Activated CD4-positive, alpha-beta T cell treated with anti-CD3 and anti-CD28 coated beads for 48 hours (primary cell): ENCODE measurements at regions not wholly inside any gene's neighbourhood (a gene's known extent, or its start where the extent isn't known, plus 50 kb on each side); places are given as distances from the start of the nearest gene placed in this dataset.
"Not testable (repeated sequence)": the region's sequence is repeated elsewhere in the genome, so short reads cannot be mapped to it uniquely, and the experiment has no call there.

Experiments
- DNase-seq: peaks from one replicate; pipeline ENCODE4 v3.0.0-alpha.2; 2020

DNA sequence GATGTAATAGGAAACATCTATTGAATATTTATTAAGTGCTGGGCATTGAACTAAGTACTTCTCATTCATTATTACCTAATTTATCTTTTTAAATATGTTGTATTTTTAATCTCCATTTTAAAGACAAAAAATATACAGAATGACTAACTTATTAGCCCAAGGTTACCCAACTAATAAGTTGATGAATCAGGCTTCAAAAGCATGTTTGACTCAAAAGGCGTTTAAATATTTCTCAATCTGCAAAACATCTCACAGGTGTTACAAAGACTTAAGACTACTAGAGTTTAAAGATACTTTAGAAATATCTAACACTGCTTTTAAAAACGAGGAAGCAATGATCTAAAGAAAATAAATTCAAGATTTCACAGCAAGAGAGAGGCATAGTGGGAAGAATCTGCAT, 457.4 kb upstream of the DCN start:
- no peak for DNase-seq

DNA sequence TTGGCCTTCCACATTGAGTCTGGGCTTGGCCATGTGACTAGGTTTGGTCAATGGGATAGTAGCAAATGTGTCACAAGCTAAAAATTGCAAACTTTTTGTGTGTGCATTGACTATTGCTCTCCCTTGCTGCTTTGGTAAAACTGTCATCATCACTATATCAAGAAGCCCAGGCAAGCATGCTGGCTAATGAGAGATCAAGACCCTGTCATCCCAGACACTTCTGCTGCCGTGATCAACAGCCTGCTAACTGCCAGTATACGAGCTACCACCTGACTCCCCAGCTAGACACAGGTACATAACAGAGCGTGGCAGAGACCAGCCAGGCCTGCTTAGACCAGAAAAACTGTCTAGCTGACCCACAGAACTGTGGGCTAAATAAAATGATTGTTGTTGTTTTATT, 456.7 kb upstream of the DCN start:
- no peak for DNase-seq

DNA sequence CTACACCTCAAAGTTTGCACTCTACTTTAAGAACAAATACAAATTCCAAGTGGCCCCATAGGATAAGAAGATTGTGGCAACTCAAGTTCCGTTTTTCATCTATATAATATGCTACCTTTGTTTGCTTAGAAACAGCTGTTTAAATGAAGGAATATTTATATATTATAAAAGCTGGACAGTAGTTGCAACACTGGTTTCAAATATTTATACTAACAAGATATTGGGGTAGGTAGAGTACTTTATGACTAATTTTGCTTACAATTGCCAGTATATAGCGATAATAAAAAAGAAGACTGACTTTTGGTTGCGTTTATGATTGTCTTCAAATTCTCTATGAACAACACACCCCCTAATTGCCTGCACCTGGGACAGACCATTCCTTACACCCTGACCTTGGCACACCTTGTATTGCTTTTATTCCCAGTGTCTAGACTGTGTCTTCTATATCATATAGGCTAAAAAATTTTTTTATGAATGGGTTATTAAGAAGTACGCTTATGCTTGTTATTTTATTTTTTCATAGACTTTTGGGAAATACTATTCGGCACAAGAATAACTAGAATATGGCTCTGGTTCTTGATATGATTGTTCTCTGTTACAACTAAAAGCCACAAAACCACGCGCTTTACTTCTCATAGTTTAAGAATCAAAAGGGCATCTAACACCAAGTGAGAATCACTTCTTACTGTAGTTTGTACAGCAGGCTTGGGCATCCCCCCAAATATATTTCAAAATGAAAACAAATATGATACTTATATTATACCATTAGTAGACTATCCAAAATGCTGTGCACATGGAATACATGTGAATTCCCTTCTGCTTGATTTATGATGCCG, 455.4 kb upstream of the DCN start:
- DNase-seq = no peak

- no peak for DNase-seq
Measured at GRCh38 chr12:91636721-91637120, 454.1 kb upstream of the DCN start.

DNA sequence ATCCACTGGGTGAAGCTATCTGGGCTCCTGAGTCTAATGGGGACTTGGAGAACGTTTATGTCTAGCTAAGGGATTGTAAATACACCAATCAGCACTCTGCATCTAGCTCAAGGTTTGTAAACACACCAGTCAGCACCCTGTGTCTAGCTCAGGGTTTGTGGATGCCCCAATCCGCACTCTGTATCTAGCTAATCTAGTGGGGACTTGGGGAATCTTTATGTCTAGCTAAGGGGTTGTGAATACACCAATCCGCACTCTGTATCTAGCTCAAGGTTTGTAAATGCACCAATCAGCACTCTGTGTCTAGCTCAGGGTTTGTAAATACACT, 451.7 kb upstream of the DCN start:
- DNase-seq = not testable (repeated sequence)

GRCh38 chr12:91633734-91634357, 451.2 kb upstream of the DCN start:
- no peak for DNase-seq

DNA sequence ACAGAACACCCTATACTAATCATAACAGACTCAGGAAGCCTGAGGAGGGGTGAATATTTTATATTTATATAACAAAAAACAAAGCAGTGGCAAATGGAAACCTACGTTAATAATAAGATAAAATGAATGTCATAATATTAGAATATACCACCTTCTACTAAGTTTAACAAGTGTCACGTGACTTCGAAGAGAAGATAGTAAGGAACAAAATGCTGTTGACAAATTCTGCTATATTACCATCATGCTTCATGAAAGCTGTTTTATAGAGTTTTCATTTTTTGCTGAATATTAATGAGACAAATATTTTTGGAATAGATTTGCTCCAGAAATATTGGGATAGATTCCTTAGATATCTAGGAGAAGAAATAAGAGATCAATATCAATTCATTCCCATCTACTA, 450.6 kb upstream of the DCN start:
- no peak for DNase-seq

GRCh38 chr12:91632042-91632786, 449.6 kb upstream of the DCN start:
- no peak for DNase-seq

GRCh38 chr12:91630596-91631293, 448.1 kb upstream of the DCN start:
- DNase-seq = no peak

GRCh38 chr12:91630083-91630482, 447.5 kb upstream of the DCN start:
- DNase-seq = no peak

DNA sequence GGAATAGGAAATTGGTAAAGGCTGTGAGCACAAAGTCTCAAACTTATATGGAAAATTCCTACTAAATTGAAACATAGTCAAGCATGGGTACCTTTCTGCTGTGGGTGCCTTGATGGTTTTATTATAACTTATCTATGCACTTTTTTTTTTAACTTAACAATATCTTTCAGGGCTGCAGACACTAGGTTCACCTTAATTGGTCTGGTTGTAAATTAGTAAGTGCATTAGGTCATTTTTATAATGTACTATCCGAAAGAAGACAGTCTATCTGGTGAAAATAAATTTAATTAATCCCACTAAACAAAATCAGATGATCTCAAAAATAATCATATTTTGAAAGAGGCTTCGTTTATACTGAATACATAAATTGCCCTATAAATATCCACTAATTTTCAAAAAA, 446.8 kb upstream of the DCN start:
- no peak for DNase-seq

DNA sequence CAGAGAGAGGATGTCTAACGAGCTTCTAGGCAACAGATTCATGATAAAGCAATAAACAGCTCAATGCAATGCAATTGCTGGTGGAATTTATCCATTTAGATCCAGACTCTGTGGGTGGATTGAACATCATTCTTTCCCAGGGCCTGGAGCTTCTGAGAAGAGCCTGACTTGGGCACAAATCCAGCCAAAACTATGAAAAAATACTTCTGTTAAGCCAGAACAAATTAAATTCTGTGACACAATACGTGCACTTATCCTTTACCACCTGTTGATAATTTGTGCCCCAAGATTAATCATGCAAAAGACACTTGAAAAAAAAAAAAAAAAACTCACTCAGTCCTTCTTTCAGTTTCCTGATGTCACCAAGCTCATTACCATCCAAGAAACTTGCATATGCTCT, 446.0 kb upstream of the DCN start:
- DNase-seq = no peak

- no peak for DNase-seq
Measured at GRCh38 chr12:91627225-91627624, 444.6 kb upstream of the DCN start.

GRCh38 chr12:91622981-91623380, 440.4 kb upstream of the DCN start:
- no peak for DNase-seq

DNA sequence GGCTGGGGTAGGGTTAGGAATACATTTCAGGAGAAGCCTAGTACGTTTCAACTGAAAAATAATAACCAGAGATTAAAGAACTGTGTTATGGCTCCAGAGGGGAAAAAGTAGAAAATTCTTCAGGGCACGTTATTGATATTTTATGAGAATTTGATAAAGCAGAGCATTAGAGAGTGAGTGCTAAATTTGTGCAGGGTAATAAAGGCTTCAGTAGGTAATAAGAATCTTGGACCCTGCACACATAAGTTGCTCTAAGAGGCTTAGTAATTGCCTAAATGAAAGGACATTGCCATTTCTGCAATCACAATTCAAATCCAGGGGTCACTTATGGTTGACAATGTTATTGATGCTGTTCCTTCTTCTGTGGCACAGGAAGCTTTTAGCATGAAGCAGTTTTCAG, 439.4 kb upstream of the DCN start:
- DNase-seq = no peak

DNA sequence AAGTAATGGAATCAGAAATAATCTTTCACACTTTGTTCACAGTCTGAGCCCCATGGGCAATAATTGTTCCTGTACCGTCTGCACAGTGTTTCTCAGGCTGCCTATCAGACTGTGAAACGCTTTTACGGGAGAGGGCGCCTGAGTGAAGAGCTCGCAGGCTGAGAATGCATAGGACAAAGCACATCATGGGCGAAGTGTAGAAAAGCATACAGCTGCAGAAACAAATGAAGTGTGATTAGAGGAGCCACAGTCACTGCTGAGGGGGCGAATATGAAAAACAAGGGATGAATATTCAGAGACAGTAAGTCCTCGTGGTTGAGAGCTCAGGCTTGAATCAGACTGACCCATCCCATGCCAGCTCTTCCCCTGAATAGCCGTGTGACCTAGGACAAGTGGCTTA, 438.4 kb upstream of the DCN start:
- no peak for DNase-seq

DNA sequence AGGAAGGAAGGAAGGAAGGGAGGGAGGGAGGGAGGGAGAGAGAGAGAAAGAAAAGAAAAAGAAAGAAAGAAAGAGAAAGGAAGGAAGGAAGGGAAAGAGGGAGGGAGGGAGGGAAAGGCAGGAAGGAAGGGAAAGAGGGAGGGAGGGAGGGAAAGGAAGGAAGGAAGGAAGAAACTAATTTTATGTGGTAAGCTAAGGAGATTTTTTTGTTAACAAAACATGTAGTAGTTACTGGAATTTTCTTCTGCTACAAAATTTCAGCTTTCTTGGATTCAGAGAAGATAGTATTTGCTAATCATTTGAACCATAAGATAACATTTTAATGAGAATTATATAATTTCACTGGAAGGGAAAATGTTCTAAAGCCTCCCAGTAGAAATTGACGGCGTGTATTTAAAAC, 437.8 kb upstream of the DCN start:
- no peak for DNase-seq

GRCh38 chr12:91618281-91618680, 435.7 kb upstream of the DCN start:
- no peak for DNase-seq

GRCh38 chr12:91617818-91618217, 435.2 kb upstream of the DCN start:
- no peak for DNase-seq

DNA sequence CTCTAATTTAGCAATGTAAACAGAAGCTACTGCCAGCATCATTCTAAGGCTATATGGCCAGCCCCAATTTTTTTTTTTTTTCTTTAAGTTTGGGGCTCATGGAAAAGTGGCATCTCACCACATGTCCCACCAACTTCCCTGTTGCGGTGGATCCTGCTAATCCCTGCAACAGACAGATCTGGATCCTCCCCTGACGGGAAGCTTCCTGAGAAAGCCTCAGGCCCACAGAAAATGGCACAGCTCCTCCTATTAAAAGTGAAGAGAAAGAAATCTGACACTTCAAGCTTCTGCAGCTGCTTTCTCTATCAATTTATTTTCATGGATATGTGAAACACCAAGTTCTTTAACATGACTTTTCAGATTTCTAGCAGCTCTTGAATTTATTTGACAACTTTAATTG, 433.8 kb upstream of the DCN start:
- DNase-seq = no peak

DNA sequence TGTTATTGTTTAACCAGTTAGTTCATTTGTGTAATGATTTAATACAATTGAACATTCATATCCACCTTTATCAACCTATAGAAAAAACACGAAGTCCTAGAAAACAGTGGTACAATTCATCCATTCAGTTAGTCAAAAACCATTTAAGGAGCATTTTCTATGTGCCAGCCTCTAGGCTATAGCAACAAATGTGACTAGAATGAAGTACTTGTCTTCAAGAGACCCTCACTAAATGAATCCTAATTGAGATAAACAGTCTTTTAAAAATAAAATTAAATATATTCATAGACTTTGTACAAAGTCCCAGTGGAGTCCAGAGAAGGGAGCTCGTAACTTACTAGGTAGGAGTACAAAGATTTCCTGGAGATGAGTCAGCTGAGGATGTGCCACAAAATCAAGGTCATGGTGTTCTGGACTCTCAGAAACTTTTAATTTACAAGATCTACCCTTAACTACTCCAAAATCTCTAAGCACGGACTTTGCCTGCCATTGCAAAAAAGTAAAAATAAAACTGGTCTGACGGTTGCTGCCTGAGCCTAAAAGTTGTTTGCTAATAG, 430.7 kb upstream of the DCN start:
- no peak for DNase-seq

DNA sequence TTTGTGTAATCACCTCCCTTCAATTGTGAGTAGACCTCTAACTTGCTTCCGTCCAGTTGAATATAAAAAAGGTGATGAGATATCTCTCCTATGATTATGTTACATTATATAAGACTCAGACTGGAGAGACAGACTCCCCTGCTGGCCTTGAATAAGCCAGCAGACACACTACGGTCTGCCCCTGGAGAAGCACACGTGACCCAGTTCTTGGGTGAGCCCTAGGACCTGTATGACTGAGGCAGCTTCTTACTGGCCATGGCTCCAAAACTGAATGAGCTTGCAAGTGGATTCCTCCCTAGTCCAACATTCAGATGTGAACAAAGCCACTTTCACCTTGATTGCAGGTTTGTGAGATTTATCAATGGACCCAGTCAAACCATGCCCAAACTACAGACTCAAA, 427.9 kb upstream of the DCN start:
- no peak for DNase-seq

DNA sequence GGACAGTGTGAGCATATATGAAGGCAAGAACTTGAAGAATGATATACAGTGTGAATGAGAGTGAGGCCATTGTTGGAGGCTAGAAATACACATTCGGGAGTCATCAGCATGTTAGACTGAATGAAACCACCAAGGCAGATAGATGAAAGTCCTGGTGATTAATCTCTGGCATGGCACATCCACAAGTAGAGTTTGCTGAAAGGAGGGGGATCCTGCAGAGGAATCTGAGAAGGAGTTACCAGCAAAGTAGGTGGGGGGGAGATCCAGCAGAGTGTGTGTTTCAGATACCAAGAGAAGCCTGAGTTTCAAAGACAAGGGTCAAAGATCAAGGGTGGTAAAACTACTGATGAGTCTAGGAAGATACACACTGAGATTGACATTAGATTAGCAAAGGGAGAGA, 426.7 kb upstream of the DCN start:
- no peak for DNase-seq
